Transverse colon (tissue), 4 donors: ENCODE measurements at regions not wholly inside any gene's neighbourhood (a gene's known extent, or its start where the extent isn't known, plus 50 kb on each side); places are given as distances from the start of the nearest gene placed in this dataset.

Experiments used
- EP300 ChIP-seq: sonication (generic); formaldehyde crosslinking; IDR thresholded peaks from one replicate; pipeline ENCODE4 v1.6.1; 2017; ENCODE audit warnings: antibody characterized with exemption, low read depth
- POLR2A ChIP-seq: fragments of 450-650 bp; IDR thresholded peaks from one replicate; pipeline ENCODE4 v1.6.1; 2016; ENCODE audit warnings: antibody characterized with exemption, mild to moderate bottlenecking, moderate library complexity
- POLR2AphosphoS5 ChIP-seq, 3 donors: sonication (generic); formaldehyde crosslinking; IDR thresholded peaks; one replicate each; pipeline ENCODE4 v1.6.1; 2016; ENCODE audit warnings: antibody characterized with exemption in 3 of 3
- TF ChIP-seq, protein P1 (sequence below), 5 experiments: fragments of 200-600 bp in 3 of 5; fragments of 450-650 bp in 2 of 5; sonication (generic) in 3 of 5; IDR thresholded peaks; 1 replicate in 2 of 5; 2 replicates in 3 of 5; pipeline ENCODE4 v1.5.1; 2016 to 2017; ENCODE audit warnings: antibody characterized with exemption in 5 of 5, inconsistent platforms in 3 of 5, mild to moderate bottlenecking in 2 of 5, moderate library complexity in 1 of 5

DNA sequence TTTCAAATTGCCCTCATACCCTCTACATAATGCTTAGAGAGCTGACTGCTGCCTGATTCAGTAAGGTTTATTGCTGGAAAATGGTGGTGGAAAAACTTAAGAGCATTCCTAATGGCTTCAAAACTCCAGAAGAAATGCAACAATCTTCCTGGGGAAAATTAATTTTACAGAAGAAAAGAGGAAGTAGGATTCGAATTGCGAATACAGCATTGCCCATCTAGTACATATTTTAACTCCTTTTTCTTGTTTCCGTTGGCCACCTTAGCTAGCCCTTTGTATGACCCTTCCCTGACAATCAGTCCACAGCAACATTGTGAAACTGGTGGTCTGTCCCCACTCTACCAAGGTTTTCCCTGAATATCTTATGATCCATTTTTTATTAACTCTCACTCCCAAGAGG is 224.7 kb downstream of the MTX2 start:
- TF ChIP-seq EP300: no peak
- TF ChIP-seq, protein P1, sequence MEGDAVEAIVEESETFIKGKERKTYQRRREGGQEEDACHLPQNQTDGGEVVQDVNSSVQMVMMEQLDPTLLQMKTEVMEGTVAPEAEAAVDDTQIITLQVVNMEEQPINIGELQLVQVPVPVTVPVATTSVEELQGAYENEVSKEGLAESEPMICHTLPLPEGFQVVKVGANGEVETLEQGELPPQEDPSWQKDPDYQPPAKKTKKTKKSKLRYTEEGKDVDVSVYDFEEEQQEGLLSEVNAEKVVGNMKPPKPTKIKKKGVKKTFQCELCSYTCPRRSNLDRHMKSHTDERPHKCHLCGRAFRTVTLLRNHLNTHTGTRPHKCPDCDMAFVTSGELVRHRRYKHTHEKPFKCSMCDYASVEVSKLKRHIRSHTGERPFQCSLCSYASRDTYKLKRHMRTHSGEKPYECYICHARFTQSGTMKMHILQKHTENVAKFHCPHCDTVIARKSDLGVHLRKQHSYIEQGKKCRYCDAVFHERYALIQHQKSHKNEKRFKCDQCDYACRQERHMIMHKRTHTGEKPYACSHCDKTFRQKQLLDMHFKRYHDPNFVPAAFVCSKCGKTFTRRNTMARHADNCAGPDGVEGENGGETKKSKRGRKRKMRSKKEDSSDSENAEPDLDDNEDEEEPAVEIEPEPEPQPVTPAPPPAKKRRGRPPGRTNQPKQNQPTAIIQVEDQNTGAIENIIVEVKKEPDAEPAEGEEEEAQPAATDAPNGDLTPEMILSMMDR (IDR thresholded peaks at IDR 0.05): no peak
- no peak for TF ChIP-seq POLR2A
- no peak for TF ChIP-seq POLR2AphosphoS5 (IDR thresholded peaks at IDR 0.05)
